GM12865 (cell line): ENCODE measurements at regions not wholly inside any gene's neighbourhood (a gene's known extent, or its start where the extent isn't known, plus 50 kb on each side); places are given as distances from the start of the nearest gene placed in this dataset.

ENCODE experiments used
- DNase-seq: peaks from one replicate; pipeline ENCODE4 v3.0.0; 2010; ENCODE audit warnings: low read depth
- H3K4me3 ChIP-seq: 2 replicates; pipeline ENCODE4 v1.5.1; 2011; ENCODE audit warnings: mild to moderate bottlenecking, low read depth, low read length, control low read depth
- TF ChIP-seq, protein P1 (sequence below): IDR thresholded peaks from 2 replicates; pipeline ENCODE4 v1.5.1; 2011; ENCODE audit warnings: low read length, control low read depth, low read depth, inconsistent platforms; ENCODE audit not compliant: insufficient read depth; ENCODE audit errors: missing control alignments

DNA sequence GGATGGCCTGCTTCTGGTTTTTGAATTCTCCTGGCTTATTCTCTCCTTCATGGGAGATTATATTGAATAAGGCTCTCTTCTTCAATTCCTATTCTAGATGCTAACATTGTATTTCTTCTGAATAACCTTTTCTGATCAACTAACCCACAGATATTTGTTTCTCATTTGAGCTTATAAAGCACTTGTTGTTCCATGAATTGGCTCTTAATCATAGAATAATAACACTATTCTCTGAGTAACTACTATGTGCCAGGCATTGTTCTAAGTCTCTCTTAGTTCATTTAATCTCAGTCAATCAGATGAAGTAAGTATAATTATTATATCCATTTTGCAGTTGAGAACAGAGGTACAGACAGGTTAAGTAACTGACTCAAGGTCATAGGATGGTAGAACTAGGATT is 136.3 kb upstream of the MLIP start:
- TF ChIP-seq, protein P1, sequence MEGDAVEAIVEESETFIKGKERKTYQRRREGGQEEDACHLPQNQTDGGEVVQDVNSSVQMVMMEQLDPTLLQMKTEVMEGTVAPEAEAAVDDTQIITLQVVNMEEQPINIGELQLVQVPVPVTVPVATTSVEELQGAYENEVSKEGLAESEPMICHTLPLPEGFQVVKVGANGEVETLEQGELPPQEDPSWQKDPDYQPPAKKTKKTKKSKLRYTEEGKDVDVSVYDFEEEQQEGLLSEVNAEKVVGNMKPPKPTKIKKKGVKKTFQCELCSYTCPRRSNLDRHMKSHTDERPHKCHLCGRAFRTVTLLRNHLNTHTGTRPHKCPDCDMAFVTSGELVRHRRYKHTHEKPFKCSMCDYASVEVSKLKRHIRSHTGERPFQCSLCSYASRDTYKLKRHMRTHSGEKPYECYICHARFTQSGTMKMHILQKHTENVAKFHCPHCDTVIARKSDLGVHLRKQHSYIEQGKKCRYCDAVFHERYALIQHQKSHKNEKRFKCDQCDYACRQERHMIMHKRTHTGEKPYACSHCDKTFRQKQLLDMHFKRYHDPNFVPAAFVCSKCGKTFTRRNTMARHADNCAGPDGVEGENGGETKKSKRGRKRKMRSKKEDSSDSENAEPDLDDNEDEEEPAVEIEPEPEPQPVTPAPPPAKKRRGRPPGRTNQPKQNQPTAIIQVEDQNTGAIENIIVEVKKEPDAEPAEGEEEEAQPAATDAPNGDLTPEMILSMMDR = no peak
- H3K4me3 ChIP-seq = no peak overlapping the region
- DNase-seq = no peak

DNA sequence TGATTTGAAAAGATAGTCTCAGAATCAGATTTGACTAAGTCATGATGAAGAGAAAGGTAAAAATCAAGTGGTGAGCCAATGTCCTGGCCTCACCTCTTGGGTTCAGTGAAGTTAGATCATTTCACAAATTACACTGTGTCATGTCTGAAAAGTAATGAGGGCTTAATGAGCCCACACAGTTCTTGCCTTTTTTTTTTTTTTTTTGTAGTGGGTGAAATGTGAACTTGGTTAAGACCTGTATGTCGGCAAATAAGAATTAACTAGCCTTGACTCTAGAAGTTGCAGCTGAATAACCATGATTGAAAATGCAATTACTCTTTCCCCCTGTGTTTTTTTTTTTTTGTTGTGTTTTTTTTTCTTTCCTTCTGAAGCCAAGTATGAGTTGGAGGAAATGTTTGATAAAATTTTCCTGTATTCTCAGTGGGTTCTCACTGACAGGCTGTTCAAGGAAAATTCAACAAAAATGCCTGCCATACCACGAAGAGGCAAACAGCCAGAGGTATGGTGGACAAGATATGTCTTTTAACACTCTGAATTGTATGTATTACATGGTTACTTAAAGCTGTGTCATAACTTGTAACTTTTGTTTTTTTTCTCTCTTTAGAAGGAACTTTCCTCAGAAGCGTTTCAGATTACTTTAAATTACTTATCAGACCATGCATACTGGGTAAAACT is 135.2 kb upstream of the MLIP start:
- no peak for DNase-seq
- TF ChIP-seq, protein P1 = no peak
- no peak overlapping the region for H3K4me3 ChIP-seq

DNA sequence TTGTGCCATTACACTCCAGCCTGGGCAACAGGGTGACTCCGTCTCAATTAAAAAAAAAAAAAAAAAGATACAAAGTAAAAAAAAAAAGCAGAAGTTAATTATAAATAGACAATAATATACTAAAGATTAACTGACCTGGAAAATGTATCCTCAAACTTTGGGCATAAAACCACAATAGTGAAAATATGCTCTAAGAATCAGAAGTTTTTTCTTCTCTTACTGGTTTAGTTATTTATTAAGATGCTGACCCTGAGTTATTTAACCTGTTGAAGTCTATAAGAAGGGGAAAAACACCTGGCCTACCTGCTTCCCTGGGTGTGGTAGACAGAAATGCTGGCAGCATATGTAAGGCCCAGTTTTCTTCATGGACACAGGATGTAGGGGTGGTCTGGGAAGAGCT is 133.7 kb upstream of the MLIP start:
- TF ChIP-seq, protein P1 = no peak
- H3K4me3 ChIP-seq = no peak overlapping the region
- DNase-seq = no peak

DNA sequence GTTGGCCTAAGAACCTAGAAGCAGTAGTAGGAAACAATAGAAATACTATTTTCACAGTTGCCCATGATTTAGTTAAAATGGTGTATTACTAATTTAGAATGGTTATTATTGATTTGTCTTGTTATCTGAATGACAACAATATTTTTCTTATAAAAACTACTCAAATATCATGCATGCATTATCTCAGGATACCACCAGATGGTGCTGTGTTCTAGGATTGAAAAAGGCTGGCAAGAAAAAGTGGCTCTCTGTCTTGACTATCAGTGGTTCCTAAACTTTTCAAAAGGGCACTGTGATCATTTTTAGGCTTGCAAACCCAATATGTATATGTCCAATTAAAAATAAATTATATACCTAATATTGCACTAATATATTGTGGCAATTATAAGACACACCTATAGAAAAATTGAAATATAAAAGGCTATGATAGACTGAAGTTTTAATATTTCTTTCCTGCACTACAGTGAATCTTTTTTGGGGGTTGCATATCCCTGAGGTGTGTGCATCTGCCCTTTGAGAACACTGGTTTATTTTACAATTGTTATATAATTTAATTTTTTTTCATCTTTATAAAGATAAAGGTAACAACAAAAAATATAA is 131.7 kb upstream of the MLIP start:
- DNase-seq = peak; percentile 54
- no peak overlapping the region for H3K4me3 ChIP-seq
- TF ChIP-seq, protein P1 = peak; percentile 71

DNA sequence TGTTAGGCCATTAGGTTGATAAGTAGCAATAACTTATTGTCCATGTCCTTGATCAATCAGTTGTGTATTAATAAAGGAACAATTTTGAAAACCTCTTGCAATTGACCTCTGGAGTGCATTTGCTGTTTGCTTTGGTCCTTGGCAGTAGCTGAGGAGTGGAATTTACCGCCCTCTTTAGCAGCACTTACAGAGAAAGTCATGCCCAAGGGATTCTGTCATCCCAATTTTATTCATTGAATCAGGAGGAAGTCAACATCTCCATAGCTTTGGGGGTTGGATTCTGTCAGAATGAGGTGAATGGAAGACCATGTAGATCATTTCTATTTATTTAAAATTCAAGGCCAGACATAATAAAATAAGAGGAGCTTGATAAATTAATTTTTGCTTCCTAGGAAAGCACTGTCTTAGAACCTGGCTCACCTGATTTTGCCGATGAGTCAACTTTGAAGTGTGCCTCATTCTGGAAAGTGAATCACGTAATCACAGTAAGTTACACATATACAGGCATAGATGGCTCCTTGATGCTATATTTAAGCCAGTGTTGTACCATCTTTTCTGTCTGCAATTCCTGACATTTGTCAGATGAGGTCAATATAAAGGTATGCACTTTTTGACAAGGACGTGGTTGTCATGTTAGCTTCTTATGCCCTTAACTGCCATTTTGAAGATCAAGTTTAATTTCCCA is 128.7 kb upstream of the MLIP start:
- H3K4me3 ChIP-seq = no peak overlapping the region
- DNase-seq = no peak

DNA sequence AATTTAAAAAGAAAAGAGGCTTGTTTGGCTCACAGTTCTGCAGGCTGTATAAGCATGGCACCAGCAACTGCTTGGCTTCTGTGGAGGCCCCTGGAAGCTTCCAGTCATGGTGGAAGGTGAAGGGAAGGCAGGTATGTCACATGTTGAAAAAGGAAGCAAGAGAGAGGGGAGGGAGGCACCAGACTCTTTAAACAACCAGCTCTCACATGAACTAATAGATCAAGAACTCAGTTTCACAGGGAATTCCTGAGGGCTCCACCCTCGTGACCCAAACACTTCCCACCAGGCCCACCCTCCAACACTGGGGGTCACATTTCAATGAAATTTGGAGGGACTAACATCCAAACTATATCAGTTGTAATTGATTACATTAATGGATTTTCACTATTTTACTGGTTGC is 127.9 kb upstream of the MLIP start:
- no peak for DNase-seq
- TF ChIP-seq, protein P1 = no peak

More for the DNA sequence above, 128.7 kb upstream of the MLIP start:
- TF ChIP-seq, protein P1 = no peak

More for the DNA sequence above, 127.9 kb upstream of the MLIP start:
- no peak overlapping the region for H3K4me3 ChIP-seq
